ENCODE measurements at regions not wholly inside any gene's neighbourhood (a gene's known extent, or its start where the extent isn't known, plus 50 kb on each side); places are given as distances from the start of the nearest gene placed in this dataset.
"Not testable (repeated sequence)": the region's sequence is repeated elsewhere in the genome, so short reads cannot be mapped to it uniquely, and the experiment has no call there.

GRCh38 chr20:40008177-40008576 is 680.9 kb downstream of the MAFB start:
- TF ChIP-seq CTCF (IDR thresholded peaks at IDR 0.05; ENCODE audit: extremely low read depth, low read depth, low read length) = no peak
- H3K4me3 ChIP-seq (ENCODE audit: insufficient read depth, low read length) = no peak overlapping the region
- H3K27ac ChIP-seq (ENCODE audit: low read depth, low read length) = no peak overlapping the region
- H3K4me1 ChIP-seq (ENCODE audit: insufficient read depth, low read length) = peaks cover 12% of the 10 kb centered on the region
- H3K36me3 ChIP-seq (ENCODE audit: insufficient read depth, low read length) = no peaks in the 10 kb centered on the region
- peaks cover 3% of the 10 kb centered on the region for H3K9me3 ChIP-seq (ENCODE audit: low read depth, low read length)
- no peaks in the 10 kb centered on the region for H3K27me3 ChIP-seq (ENCODE audit: insufficient read depth, low read length)
- no peak overlapping the region for H2AFZ ChIP-seq (ENCODE audit: low read length)
- no peaks in the 10 kb centered on the region for H4K20me1 ChIP-seq (ENCODE audit: insufficient read depth, low read length)
- DNase-seq (ENCODE audit: insufficient read length, low spot score, missing footprints) = no peak
- H3K4me2 ChIP-seq (ENCODE audit: insufficient read depth, low read length) = no peak overlapping the region
- no peaks in the 10 kb centered on the region for H3K79me2 ChIP-seq (ENCODE audit: insufficient read depth, low read length)

- Histone ChIP-seq H3K9me3 (ENCODE audit: low read depth, low read length) (peaks cover 3% of the 10 kb centered on the region), H3K4me3 (ENCODE audit: insufficient read depth, low read length) (no peak overlapping the region), H4K20me1 (ENCODE audit: insufficient read depth, low read length) (no peaks in the 10 kb centered on the region), H3K27ac (ENCODE audit: low read depth, low read length) (no peak overlapping the region), H3K36me3 (ENCODE audit: insufficient read depth, low read length) (no peaks in the 10 kb centered on the region), H3K79me2 (ENCODE audit: insufficient read depth, low read length) (no peaks in the 10 kb centered on the region), H3K4me1 (ENCODE audit: insufficient read depth, low read length) (peaks cover 12% of the 10 kb centered on the region), H2AFZ (ENCODE audit: low read length) (no peak overlapping the region), H3K27me3 (ENCODE audit: insufficient read depth, low read length) (no peaks in the 10 kb centered on the region), H3K4me2 (ENCODE audit: insufficient read depth, low read length) (no peak overlapping the region)
- no peak for DNase-seq (ENCODE audit: insufficient read length, low spot score, missing footprints)
- TF ChIP-seq CTCF (IDR thresholded peaks at IDR 0.05; ENCODE audit: extremely low read depth, low read depth, low read length) = no peak
Measured at GRCh38 chr20:40006168-40006860, 682.7 kb downstream of the MAFB start.

- not testable (repeated sequence) for H3K79me2 ChIP-seq (ENCODE audit: insufficient read depth, low read length)
Measured at GRCh38 chr20:40004092-40004491, 684.9 kb downstream of the MAFB start.

GRCh38 chr20:39993742-39994141 is 695.3 kb downstream of the MAFB start:
- no peak for DNase-seq (ENCODE audit: insufficient read length, low spot score, missing footprints)
- Histone ChIP-seq H3K79me2 (ENCODE audit: insufficient read depth, low read length) (no peaks in the 10 kb centered on the region), H3K36me3 (ENCODE audit: insufficient read depth, low read length) (no peaks in the 10 kb centered on the region), H4K20me1 (ENCODE audit: insufficient read depth, low read length) (no peaks in the 10 kb centered on the region), H3K9me3 (ENCODE audit: low read depth, low read length) (no peaks in the 10 kb centered on the region), H3K4me3 (ENCODE audit: insufficient read depth, low read length) (no peak overlapping the region), H2AFZ (ENCODE audit: low read length) (no peak overlapping the region), H3K27me3 (ENCODE audit: insufficient read depth, low read length) (no peaks in the 10 kb centered on the region), H3K4me1 (ENCODE audit: insufficient read depth, low read length) (no peaks in the 10 kb centered on the region), H3K27ac (ENCODE audit: low read depth, low read length) (no peak overlapping the region), H3K4me2 (ENCODE audit: insufficient read depth, low read length) (no peak overlapping the region)
- no peak for TF ChIP-seq CTCF (IDR thresholded peaks at IDR 0.05; ENCODE audit: extremely low read depth, low read depth, low read length)

More at GRCh38 chr20:40004092-40004491, 684.9 kb downstream of the MAFB start:
- H3K4me3 ChIP-seq (ENCODE audit: insufficient read depth, low read length); H3K9me3 ChIP-seq (ENCODE audit: low read depth, low read length); H3K27me3 ChIP-seq (ENCODE audit: insufficient read depth, low read length); H3K36me3 ChIP-seq (ENCODE audit: insufficient read depth, low read length); H3K27ac ChIP-seq (ENCODE audit: low read depth, low read length); H2AFZ ChIP-seq (ENCODE audit: low read length); H4K20me1 ChIP-seq (ENCODE audit: insufficient read depth, low read length); H3K4me1 ChIP-seq (ENCODE audit: insufficient read depth, low read length); H3K4me2 ChIP-seq (ENCODE audit: insufficient read depth, low read length); DNase-seq (ENCODE audit: insufficient read length, low spot score, missing footprints): not testable (repeated sequence)
